Spleen (tissue), 11 donors: ENCODE measurements at regions not wholly inside any gene's neighbourhood (a gene's known extent, or its start where the extent isn't known, plus 50 kb on each side); places are given as distances from the start of the nearest gene placed in this dataset.

ENCODE experiments used
- DNase-seq: peaks from one replicate; pipeline ENCODE4 v3.0.0-alpha.2; 2020
- H3K27ac ChIP-seq, 8 donors: fragments of 200-600 bp; sonication (generic) in 7 of 8; 1 replicate in 4 of 8; 2 replicates in 4 of 8; pipeline versions ENCODE4 v1.5.0 to v1.8.0; 2016 to 2021; ENCODE audit warnings: inconsistent platforms in 4 of 8, mild to moderate bottlenecking in 4 of 8, moderate library complexity in 1 of 8
- H3K27me3 ChIP-seq, 7 donors: fragments of 200-600 bp; sonication (generic) in 6 of 7; replicated peaks in 1 of 7; 1 replicate in 4 of 7; 2 replicates in 3 of 7; pipeline versions ENCODE4 v1.5.0 to v1.8.0; 2016 to 2021; ENCODE audit warnings: inconsistent platforms in 3 of 7, mild to moderate bottlenecking in 1 of 7
- H3K36me3 ChIP-seq, 6 donors: fragments of 200-600 bp; sonication (generic) in 5 of 6; 1 replicate in 4 of 6; 2 replicates in 2 of 6; pipeline versions ENCODE4 v1.5.0 to v1.8.0; 2016 to 2021; ENCODE audit warnings: inconsistent platforms in 2 of 6
- H3K4me1 ChIP-seq, 6 donors: fragments of 200-600 bp; sonication (generic) in 5 of 6; 1 replicate in 3 of 6; 2 replicates in 3 of 6; pipeline versions ENCODE4 v1.5.0 to v1.8.0; 2016 to 2021; ENCODE audit warnings: inconsistent platforms in 3 of 6
- H3K4me3 ChIP-seq, 8 donors: fragments of 200-600 bp; sonication (generic) in 7 of 8; 1 replicate in 4 of 8; 2 replicates in 4 of 8; pipeline versions ENCODE4 v1.5.0 to v1.8.0; 2016 to 2021; ENCODE audit warnings: inconsistent platforms in 4 of 8, mild to moderate bottlenecking in 4 of 8, moderate library complexity in 2 of 8
- H3K9me3 ChIP-seq, 8 donors: fragments of 200-600 bp; sonication (generic) in 7 of 8; 1 replicate in 4 of 8; 2 replicates in 4 of 8; pipeline versions ENCODE4 v1.5.0 to v1.8.0; 2016 to 2021; ENCODE audit warnings: inconsistent platforms in 4 of 8
- POLR2A ChIP-seq, 3 donors: fragments of 450-650 bp; IDR thresholded peaks; one replicate each; pipeline ENCODE4 v1.5.1; 2017; ENCODE audit warnings: antibody characterized with exemption in 3 of 3, mild to moderate bottlenecking in 1 of 3
- POLR2AphosphoS5 ChIP-seq, 3 donors: sonication (generic); formaldehyde crosslinking; IDR thresholded peaks; one replicate each; pipeline ENCODE4 v1.5.1; 2017; ENCODE audit warnings: antibody characterized with exemption in 3 of 3
- WGBS, 5 donors: extraction: QIAGEN DNeasy Blood & Tissue Kit in 3 of 5; methylation state at CpG; one replicate each; pipeline versions ENCODE4 v1.1.5 to v1.1.7; 2013 to 2018; 5-methylcytosine and 5-hydroxymethylcytosine counted together
- intact Hi-C: fragments of 100-400 bp; cut with DNase I; formaldehyde crosslinking; loops from one replicate; pipeline ENCODE4 v1.15.0; 2023; ENCODE audit warnings: low total_unique reads
- TF ChIP-seq, protein P1 (sequence below), 11 experiments: fragments of 200-600 bp in 7 of 11; fragments of 450-650 bp in 4 of 11; sonication (generic) in 4 of 11; IDR thresholded peaks in 8 of 11; conservative IDR thresholded peaks in 3 of 11; 1 replicate in 7 of 11; 2 replicates in 4 of 11; pipeline versions ENCODE4 v1.4.0 to v1.8.0; 2016 to 2021; ENCODE audit warnings: antibody characterized with exemption in 11 of 11, inconsistent platforms in 4 of 11, mild to moderate bottlenecking in 1 of 11
- donor health status: healthy with polysubstance abuse.
- donor health status: DM: no; HTN: no; CAD: no; lungs with moderate emphysema.
- donor health status: DM: no; HTN: no; CAD: no.
- donor health status: Bipolar disorder and iron deficiency.
- donor health status: healthy.
- donor health status: DM: no; HTN: no; CAD: no.
- donor health status: DM: yes; HTN: yes; CAD: no.

DNA sequence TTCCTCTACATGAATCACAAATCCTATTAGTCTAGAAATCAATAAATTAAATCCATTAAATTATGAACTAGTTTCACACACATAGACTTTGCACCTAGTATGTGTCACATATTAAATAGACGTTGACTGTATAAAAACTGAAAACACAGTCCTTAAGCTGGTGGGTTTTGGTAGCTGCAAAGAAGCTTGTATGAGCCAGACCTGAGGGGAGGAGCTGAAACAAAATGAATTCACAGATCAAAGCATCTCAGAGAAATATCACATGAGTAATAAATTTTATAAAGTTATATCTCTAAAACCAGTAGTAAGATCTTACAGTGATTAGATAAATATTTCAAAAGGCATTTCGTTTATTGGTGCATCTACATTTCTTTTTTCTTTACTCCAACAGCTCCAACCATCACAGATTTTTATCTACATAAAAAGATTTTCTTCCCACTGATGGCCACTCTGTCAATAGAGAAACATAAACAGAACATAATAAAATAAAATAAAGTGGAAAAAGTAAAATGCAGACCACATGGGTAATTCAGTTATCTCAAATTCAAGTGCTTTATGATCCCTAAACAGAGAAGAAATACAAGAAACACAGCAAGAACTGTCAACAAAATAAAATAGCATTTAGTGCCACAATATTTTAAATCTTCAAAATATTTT, 420.0 kb upstream of the CYRIA start:
- Histone ChIP-seq H3K4me1 (no peaks in the 10 kb centered on the region), H3K27me3 (no peaks in the 10 kb centered on the region), H3K4me3 (no peak overlapping the region), H3K36me3 (no peaks in the 10 kb centered on the region), H3K27ac (no peak overlapping the region), H3K9me3 (peaks cover 0 to 3% (median under 1%) of the 10 kb centered on the region in 8 donors)
- intact Hi-C loops: no loop called here
- 46 to 65% (median 55%) methylated on average over 2 of the region's 2 CpGs for WGBS, 5 donors
- TF ChIP-seq POLR2AphosphoS5 (IDR thresholded peaks at IDR 0.05) (no peak), POLR2A (IDR thresholded peaks at IDR 0.05) (no peak)
- DNase-seq: no peak

DNA sequence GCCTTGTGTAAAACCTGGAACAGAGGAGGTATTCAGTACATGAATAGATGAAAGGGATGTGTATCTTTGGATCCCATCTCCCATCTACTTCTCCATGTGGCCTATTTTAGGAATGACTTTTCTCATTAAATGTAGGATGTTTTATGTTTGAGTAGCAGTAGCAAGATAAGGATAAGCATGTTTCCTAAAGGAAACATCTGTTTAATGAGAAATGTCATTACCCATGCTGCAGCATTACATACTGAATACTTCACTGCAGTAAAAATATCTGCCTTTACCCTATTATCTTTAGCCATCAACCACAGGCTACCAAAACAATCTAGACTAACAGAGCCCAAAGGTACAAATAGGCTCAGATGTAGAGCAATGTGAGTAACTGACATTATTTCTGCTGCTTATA, 419.2 kb upstream of the CYRIA start:
- Histone ChIP-seq H3K4me3 (no peak overlapping the region), H3K4me1 (no peaks in the 10 kb centered on the region), H3K27me3 (no peaks in the 10 kb centered on the region), H3K36me3 (no peaks in the 10 kb centered on the region), H3K27ac (no peak overlapping the region), H3K9me3 (peaks cover 0 to 11% (median 7%) of the 10 kb centered on the region in 8 donors)
- intact Hi-C loops: no loop called here
- TF ChIP-seq POLR2A (IDR thresholded peaks at IDR 0.05): no peak
- TF ChIP-seq POLR2AphosphoS5 (IDR thresholded peaks at IDR 0.05): no peak
- TF ChIP-seq, protein P1, sequence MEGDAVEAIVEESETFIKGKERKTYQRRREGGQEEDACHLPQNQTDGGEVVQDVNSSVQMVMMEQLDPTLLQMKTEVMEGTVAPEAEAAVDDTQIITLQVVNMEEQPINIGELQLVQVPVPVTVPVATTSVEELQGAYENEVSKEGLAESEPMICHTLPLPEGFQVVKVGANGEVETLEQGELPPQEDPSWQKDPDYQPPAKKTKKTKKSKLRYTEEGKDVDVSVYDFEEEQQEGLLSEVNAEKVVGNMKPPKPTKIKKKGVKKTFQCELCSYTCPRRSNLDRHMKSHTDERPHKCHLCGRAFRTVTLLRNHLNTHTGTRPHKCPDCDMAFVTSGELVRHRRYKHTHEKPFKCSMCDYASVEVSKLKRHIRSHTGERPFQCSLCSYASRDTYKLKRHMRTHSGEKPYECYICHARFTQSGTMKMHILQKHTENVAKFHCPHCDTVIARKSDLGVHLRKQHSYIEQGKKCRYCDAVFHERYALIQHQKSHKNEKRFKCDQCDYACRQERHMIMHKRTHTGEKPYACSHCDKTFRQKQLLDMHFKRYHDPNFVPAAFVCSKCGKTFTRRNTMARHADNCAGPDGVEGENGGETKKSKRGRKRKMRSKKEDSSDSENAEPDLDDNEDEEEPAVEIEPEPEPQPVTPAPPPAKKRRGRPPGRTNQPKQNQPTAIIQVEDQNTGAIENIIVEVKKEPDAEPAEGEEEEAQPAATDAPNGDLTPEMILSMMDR (IDR thresholded peaks at IDR 0.05 in 8 of 11, conservative IDR thresholded peaks at IDR 0.05 in 3 of 11): no peak
- no peak for DNase-seq

DNA sequence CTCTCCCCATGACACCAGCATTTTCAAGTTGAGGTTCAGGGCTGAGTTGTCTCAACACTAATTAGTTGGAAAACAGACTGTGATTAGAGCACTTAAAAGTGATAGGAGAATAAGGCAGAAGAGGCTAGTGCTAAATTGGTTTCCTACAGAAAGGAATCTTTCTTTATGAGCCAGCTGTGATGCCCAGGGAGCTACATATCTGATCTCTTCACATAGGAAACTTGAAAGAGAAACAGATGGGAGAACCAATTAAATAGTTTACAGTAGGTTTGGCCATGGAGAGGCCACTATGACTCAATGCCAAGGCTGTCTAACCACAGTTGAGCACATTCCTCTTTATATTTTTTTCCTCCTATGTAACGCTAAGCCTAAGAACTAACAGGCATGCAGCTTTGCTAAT, 418.3 kb upstream of the CYRIA start:
- no peak for DNase-seq
- TF ChIP-seq, protein P1 (IDR thresholded peaks at IDR 0.05 in 8 of 11, conservative IDR thresholded peaks at IDR 0.05 in 3 of 11): no peak
- TF ChIP-seq POLR2AphosphoS5 (IDR thresholded peaks at IDR 0.05) (no peak), POLR2A (IDR thresholded peaks at IDR 0.05) (no peak)
- Histone ChIP-seq H3K4me3 (no peak overlapping the region), H3K27me3 (no peaks in the 10 kb centered on the region), H3K4me1 (no peaks in the 10 kb centered on the region), H3K27ac (no peak overlapping the region), H3K36me3 (no peaks in the 10 kb centered on the region), H3K9me3 (peaks cover 5 to 21% (median 17%) of the 10 kb centered on the region in 8 donors)
- 67 to 93% (median 78%) methylated on average over 1 of the region's 1 CpG for WGBS, 5 donors
- intact Hi-C loops: no loop called here

DNA sequence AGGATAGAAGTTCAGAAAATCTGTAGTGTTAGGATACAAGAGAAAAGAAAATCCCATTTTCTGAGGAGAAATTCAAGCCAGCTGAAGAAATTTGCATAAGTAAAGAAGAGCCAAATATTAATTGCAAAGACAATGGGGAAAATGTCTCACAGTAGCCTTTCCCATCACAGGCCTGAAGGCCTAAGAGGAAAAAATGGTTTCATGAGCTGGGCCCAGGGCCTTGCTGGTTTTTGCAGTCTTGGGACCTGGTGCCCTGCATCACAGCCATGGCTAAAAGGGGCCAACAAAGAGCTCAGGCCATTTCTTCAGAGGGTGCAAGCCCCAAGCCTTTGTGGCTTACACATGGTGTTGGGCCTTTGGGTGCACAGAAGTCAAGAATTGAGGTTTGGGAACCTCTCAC, 413.6 kb upstream of the CYRIA start:
- intact Hi-C loops: no loop called here
- no peak for TF ChIP-seq POLR2AphosphoS5 (IDR thresholded peaks at IDR 0.05)
- TF ChIP-seq, protein P1 (IDR thresholded peaks at IDR 0.05 in 8 of 11, conservative IDR thresholded peaks at IDR 0.05 in 3 of 11): no peak
- no peak for TF ChIP-seq POLR2A (IDR thresholded peaks at IDR 0.05)
- no peak for DNase-seq
- H3K9me3 ChIP-seq: peaks cover 5 to 36% (median 25%) of the 10 kb centered on the region in 8 donors
- H3K36me3 ChIP-seq: no peaks in the 10 kb centered on the region
- no peaks in the 10 kb centered on the region for H3K4me1 ChIP-seq
- H3K27ac ChIP-seq: no peak overlapping the region
- H3K27me3 ChIP-seq: no peaks in the 10 kb centered on the region
- no peak overlapping the region for H3K4me3 ChIP-seq

DNA sequence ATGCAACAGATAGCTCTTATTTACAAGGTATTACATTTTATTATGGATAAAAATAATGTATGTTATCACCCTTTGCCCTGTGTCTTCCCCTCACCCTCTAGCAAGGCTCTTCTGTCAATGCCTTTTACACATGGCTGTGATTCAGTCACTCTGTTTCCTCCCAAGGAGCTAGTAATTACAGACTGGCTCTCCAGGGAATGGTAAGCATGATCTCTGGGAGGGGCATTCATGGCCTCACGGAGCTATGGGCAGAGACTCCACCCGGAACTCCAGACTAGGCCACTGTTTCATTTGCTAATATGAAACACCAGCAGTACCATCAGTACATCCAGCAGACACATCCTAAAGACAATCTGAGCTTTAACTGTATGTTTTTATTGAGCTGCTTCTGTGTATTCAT, 410.9 kb upstream of the CYRIA start:
- no peaks in the 10 kb centered on the region for H3K4me1 ChIP-seq
- DNase-seq: no peak
- H3K27ac ChIP-seq: no peak overlapping the region
- intact Hi-C loops: no loop called here
- WGBS, 5 donors: 61 to 71% (median 67%) methylated on average over 2 of the region's 2 CpGs
- H3K4me3 ChIP-seq: no peak overlapping the region
- peaks cover 5 to 39% (median 27%) of the 10 kb centered on the region in 8 donors for H3K9me3 ChIP-seq
- H3K27me3 ChIP-seq: no peaks in the 10 kb centered on the region
- TF ChIP-seq POLR2AphosphoS5 (IDR thresholded peaks at IDR 0.05) (no peak), POLR2A (IDR thresholded peaks at IDR 0.05) (no peak)
- TF ChIP-seq, protein P1 (IDR thresholded peaks at IDR 0.05 in 8 of 11, conservative IDR thresholded peaks at IDR 0.05 in 3 of 11): no peak
- H3K36me3 ChIP-seq: no peaks in the 10 kb centered on the region
